ENCODE measurements at regions not wholly inside any gene's neighbourhood (a gene's known extent, or its start where the extent isn't known, plus 50 kb on each side); places are given as distances from the start of the nearest gene placed in this dataset.

DNA sequence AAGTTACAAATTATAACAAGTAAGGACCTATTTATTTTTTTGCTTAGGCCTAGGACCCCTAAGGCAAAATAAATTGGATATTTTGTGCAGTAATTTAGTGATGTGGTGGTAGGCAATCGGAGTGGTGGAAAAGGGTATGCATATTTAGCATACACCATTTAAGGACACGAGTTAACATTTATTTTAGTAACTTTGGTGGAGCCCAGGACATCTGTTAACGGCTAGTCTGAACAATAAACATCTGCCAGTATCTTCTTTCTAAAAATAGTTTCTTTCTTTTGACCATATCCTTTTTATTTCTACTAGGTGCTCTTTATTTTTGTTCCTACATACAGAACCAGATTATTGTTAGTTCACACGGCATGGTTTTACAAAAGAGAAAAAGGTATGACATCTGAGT, 326.3 kb downstream of the CHL1 start:
- no peak for TF ChIP-seq POLR2A (IDR thresholded peaks at IDR 0.05)
- TF ChIP-seq, protein P1, sequence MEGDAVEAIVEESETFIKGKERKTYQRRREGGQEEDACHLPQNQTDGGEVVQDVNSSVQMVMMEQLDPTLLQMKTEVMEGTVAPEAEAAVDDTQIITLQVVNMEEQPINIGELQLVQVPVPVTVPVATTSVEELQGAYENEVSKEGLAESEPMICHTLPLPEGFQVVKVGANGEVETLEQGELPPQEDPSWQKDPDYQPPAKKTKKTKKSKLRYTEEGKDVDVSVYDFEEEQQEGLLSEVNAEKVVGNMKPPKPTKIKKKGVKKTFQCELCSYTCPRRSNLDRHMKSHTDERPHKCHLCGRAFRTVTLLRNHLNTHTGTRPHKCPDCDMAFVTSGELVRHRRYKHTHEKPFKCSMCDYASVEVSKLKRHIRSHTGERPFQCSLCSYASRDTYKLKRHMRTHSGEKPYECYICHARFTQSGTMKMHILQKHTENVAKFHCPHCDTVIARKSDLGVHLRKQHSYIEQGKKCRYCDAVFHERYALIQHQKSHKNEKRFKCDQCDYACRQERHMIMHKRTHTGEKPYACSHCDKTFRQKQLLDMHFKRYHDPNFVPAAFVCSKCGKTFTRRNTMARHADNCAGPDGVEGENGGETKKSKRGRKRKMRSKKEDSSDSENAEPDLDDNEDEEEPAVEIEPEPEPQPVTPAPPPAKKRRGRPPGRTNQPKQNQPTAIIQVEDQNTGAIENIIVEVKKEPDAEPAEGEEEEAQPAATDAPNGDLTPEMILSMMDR (IDR thresholded peaks at IDR 0.05) = no peak
